Vagina (tissue), 2 donors: ENCODE measurements at regions not wholly inside any gene's neighbourhood (a gene's known extent, or its start where the extent isn't known, plus 50 kb on each side); places are given as distances from the start of the nearest gene placed in this dataset.

Experiments
- POLR2A ChIP-seq, 2 donors: fragments of 450-650 bp; IDR thresholded peaks; one replicate each; pipeline ENCODE4 v1.6.1; 2017; ENCODE audit warnings: antibody characterized with exemption in 2 of 2, mild to moderate bottlenecking in 2 of 2, moderate library complexity in 2 of 2
- TF ChIP-seq, protein P1 (sequence below), 3 experiments: fragments of 450-650 bp in 2 of 3; fragments of 200-600 bp in 1 of 3; sonication (generic) in 1 of 3; IDR thresholded peaks; one replicate each; pipeline ENCODE4 v1.5.1; 2017 to 2019; ENCODE audit warnings: antibody characterized with exemption in 3 of 3, mild to moderate bottlenecking in 2 of 3, moderate library complexity in 2 of 3

GRCh38 chr3:153328690-153329089 is 166.7 kb downstream of the RAP2B start:
- TF ChIP-seq, protein P1, sequence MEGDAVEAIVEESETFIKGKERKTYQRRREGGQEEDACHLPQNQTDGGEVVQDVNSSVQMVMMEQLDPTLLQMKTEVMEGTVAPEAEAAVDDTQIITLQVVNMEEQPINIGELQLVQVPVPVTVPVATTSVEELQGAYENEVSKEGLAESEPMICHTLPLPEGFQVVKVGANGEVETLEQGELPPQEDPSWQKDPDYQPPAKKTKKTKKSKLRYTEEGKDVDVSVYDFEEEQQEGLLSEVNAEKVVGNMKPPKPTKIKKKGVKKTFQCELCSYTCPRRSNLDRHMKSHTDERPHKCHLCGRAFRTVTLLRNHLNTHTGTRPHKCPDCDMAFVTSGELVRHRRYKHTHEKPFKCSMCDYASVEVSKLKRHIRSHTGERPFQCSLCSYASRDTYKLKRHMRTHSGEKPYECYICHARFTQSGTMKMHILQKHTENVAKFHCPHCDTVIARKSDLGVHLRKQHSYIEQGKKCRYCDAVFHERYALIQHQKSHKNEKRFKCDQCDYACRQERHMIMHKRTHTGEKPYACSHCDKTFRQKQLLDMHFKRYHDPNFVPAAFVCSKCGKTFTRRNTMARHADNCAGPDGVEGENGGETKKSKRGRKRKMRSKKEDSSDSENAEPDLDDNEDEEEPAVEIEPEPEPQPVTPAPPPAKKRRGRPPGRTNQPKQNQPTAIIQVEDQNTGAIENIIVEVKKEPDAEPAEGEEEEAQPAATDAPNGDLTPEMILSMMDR (IDR thresholded peaks at IDR 0.05) = no peak
- TF ChIP-seq POLR2A (IDR thresholded peaks at IDR 0.05) = no peak
